GM19438 (cell line): ENCODE measurements at regions not wholly inside any gene's neighbourhood (a gene's known extent, or its start where the extent isn't known, plus 50 kb on each side); places are given as distances from the start of the nearest gene placed in this dataset.

Experiments
- ATAC-seq: cut with Tn5 transposase; IDR thresholded peaks from one replicate; pipeline ENCODE4 v1.9.1; 2021; ENCODE audit warnings: low read depth; ENCODE audit not compliant: unreplicated experiment

DNA sequence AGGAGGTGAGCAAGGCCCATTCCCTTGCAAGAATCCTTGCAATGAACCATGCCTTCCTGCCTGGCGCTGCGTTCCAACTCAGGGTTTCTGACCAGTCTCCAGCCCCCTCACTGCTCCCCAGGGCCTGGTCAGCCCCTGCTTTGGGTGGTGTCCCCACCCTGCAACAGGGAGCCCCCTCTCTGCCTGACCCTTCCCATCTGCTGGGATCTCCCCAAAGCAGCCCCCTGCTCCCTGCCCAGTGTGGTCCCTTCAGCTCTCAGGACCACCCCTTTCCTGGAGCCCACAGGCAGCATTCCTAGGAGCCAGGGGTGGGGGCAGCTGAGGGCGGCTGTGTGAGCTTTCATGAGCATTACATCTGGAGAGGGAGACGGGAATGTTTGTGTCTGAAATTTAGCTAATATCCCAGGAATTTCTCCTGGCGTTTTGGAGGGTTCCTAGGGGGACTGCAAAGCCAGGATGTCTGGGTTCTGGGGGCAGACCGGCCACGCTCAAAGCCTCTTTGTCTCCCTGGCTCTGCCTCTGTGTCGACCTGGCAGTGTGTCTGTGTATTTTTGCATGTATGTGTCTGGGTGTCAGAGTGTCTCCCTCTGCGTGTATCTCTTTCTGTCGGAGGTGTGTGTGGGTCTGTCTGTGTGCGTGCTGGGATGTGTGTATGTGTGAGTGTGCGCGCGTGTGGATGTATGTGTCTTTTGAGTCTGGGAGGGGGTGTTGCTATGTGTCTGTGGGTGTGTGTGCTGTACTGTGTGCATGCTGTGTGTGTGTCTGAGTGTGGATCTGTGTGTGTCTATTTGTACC, 300.5 kb upstream of the ZMIZ1 start:
- no peak for ATAC-seq

DNA sequence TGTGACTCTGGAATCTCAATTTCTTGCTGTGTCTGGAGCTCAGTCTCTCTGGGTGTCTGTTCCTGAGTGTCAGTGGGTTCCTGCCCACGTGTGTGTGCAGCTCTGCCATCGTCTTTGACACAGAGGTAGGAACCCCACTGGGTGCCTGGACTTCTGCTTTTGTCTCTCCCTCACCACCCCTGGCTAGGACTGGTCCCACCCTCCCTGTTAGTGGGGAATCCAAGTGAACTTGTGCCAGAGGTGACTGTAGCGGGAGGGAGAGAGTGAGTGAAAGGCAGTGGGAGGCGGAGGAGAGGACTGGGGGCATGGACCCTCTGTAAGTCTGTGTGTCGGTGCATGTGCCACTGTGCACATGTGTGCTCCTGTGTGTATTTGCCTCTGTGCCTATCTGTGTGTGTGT, 299.9 kb upstream of the ZMIZ1 start:
- ATAC-seq = no peak

DNA sequence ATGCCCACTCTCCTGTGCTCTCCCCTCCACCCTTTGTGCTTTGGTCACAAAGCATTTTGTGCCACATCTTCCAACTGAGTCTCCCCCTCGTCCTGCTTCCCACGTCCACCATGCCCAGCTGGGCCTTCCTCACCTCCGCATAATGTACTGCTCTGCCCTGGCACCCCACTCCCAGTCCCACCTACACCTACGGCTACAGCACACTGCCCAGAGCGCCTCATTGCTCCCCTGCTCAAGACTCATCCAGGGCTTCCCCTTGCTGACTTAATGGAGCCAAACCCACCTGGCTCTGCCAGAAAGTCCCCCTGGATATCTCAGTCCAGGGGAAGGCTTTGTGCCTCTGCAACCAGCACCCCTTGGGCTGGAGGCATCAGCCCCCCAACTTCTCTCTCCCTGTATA, 299.2 kb upstream of the ZMIZ1 start:
- no peak for ATAC-seq

DNA sequence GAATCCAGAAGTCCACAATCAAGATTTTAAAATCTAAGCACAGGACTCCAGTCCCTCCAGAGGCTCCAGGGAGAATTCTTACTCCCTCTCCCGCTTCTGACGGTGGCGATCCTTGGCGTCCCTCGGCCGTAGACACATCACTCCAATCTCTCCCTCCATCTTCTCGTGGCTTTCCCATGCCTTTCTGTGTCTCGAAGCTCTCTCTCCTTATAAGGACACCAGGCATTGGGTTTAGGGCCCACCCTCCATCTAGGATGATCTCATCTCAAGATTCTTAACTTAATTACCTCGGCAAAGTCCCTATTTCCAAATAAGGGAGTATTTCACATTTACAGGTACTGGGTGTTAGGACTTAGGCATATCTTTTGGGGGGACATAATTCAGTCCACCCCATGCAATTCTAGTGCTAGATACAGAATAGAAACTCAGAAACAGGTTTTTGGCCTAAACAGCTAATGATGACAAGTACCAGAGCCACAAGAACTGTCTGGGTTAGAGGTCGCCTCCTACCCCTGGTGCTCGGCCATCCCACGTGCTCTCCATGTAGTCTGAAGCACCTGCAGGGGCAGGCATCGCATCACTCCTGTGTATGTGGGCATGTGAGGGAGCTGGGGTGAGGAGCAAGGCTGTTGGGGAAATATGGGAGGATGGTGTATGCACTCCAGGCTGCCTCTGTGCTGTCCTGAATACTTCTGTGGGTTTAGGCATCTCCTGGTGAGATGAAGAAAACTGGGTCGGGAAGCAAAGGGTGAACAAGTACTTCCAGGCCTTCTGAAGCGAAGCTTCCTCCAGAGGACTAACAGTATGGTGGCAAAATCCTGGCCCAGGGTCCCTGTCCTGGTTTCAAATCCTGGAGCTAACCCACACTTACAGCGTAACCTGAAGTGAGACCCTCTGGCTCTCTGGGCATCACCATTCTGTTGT, 298.3 kb upstream of the ZMIZ1 start:
- ATAC-seq = no peak

- ATAC-seq = no peak
Measured at GRCh38 chr10:78771260-78771659, 297.5 kb upstream of the ZMIZ1 start.

DNA sequence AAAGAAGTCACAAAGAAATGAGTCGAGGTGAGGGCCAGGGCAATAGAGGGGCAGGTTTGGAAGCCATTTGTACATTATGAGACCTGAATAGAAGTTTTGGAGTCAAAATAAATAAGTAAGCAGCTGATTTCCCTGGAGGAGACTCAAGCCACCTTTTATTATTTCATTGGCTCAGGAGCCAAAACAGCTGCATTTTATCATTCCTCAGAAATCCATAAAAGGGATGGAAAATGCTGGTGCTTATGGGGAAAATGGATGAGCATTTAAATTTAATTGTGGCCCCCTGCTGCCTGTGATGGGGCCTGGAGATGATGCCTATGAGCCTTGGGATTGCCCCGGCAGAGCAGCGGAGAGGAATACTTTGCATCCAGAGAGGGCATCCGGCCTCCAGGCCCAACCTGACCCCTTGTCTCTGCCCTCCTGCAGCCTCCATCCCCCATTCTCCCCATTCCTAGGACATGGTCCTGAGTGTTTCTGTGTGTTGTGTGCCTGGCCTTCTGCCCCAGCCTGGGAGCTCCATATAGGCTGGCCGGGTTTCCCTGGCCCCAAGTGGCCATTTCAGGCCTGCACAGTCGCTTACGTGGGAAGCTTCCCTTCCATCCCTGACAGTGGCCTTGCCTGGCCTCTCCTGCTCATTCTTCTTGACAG, 296.8 kb upstream of the ZMIZ1 start:
- no peak for ATAC-seq

GRCh38 chr10:78772486-78772885, 296.3 kb upstream of the ZMIZ1 start:
- no peak for ATAC-seq

DNA sequence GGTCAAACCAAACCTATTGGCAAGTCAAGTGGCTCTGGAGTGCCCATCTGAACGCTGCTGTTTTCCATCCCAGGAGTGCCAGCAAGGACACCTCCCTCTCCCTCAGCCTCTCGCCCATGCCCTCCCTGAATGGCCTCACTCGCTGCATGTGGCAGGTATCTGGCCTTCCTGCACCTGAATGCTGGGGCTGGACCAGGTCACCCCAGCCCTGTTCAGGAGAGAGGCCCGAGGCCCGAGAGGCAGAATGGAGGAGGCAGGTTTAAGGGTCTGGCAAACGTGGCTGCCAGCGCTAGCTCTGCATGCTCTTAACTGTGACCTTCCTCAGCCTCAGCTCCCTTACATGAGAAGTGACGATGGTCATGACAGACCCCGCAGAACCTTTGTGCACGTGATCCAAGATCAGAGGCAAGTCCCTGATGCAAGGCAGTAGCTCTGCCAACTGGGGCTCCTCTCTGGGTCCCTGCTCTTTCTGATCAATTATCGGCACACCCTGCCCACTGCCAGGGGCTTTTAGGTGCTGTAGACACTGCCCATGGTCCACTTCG, 295.7 kb upstream of the ZMIZ1 start:
- no peak for ATAC-seq

DNA sequence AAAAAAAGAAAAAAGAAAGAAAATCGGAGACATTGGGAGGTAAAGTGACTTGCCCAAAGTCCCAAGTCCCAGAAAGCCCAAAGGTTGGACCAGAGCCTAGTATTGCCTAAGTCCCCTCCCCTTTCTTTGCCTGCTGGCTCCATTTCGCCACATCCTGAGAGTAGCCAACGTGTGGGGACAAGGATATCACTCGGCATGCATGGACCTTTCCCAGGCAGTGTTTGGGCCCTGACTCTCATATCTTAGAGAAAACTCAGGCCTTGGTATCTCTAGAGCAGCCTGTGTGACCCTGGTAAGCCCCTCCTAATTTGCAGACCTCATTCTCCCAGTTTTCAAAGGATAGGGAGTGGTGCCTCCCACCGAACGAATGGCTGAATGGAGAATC, 294.2 kb upstream of the ZMIZ1 start:
- ATAC-seq = no peak

- ATAC-seq = no peak
Measured at GRCh38 chr10:78774999-78775711, 293.6 kb upstream of the ZMIZ1 start.

- ATAC-seq = no peak
Measured at GRCh38 chr10:78775891-78776290, 292.9 kb upstream of the ZMIZ1 start.

DNA sequence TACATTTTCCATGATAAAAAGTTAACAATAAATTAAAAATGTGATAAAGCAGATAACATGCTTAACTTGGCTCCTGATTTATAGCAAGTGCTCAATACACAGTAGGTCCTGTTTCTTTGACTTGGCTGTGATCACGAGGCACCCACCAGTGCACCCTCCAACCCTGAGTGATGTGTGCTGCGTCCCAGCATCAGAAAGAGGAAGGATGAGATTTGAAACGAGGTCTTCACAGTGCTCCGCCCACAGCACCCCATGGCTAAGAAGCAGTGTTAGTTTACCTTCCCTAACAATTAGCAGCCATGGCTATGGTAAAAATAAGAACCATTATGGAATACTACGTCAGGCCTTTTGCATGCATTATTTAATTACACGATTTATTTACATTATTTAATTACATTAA, 292.0 kb upstream of the ZMIZ1 start:
- ATAC-seq = no peak

DNA sequence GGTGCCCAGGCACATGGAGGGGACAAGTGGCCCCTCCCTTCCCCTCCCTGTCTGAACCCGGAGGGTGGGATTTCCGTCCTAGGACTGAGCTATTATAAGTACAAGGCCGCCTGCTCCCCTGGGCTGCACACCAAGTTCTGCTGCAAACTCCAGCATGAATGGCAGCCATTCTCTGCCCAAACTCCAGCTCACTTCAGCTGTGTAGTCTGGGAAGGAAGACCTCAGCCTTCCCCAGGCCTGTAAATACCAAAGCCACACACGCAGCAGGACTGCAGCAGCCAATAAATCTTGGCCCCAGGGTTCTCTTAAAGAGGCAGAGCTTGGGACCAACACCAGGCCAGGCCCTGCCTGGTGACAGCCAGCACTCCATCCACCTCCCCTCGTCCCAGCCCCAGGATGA, 291.3 kb upstream of the ZMIZ1 start:
- ATAC-seq = no peak

DNA sequence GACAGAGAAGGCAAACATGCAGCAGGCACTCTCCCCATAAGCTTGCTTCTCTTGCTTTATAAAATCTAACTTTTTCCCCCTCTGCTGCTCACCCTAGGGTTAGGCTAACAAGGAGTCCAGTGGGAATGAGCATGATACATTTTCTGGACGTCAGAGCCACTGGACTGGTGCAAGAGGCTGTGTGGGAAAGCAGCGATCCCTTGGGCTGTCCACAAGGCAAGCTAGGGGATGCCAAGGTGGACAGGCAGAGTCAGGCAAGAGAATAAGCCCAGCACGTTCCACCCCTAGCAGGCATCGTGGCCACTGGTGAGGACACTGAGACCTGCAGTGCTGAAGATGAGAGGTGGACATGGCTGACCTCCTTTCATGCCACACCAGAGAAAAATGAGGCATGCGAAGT, 290.9 kb upstream of the ZMIZ1 start:
- no peak for ATAC-seq

DNA sequence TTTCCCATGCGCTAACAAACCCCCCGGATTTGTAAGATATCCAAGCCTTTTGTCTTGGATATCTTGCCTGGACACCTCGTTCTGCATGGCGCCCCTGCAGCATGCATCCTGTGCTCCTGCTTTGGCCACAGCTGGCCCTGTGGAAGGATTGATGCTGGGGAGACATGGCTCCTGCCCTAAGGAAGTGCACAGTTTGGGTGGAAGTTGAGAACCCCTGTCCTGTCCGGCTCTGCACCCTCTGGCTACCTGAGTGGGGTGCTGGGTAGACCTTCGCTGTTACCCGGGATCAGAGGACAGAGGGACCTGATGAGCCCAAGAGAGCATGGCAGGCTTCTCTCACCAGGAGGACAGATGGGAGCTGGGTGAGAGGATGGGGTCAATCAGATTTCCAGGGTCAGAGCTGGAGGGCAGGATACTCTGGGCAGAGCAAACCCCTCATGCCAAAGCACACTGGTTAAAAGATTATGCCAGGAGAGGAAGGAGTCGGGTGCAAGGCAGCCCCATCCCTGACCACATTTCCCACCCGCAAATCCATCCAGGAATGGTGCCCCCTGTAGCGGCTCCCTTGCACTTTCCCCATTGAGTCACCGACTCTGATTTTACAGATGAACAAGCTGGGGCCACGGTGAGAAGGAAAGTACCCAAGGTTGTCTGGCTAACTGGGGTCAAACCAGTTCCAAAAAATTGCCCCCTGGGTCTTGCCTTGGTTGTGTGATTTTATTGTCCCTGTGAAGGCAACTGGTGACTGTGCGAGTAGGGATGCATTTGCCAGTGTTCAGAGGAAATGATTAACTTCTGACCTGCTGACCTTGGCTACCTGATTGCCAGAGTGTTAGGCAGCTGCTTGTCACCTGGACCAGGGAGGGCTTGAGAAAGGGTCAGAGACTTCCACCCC, 290.1 kb upstream of the ZMIZ1 start:
- ATAC-seq = no peak

GRCh38 chr10:78779339-78779955, 289.3 kb upstream of the ZMIZ1 start:
- ATAC-seq = no peak

DNA sequence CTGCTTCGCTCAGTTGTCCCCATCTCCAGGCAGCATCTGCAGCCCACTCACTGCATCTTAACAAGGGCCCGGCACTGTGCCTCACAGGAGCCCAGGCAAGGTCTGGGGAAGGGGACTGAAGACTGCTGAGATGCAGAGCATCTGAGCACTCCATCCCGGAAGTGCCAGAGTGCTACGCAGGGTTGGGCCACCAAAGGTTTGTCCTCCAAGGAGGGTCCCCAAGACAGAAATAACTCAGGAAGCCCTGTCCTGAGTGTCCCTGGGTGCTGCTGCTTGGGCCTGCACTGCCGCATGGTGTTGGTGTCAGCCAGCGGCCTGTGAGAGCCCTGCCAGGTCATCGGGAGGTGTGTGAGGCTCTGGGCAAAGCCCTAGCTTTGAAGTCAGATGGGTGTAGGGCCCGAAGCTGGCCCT, 288.2 kb upstream of the ZMIZ1 start:
- no peak for ATAC-seq

DNA sequence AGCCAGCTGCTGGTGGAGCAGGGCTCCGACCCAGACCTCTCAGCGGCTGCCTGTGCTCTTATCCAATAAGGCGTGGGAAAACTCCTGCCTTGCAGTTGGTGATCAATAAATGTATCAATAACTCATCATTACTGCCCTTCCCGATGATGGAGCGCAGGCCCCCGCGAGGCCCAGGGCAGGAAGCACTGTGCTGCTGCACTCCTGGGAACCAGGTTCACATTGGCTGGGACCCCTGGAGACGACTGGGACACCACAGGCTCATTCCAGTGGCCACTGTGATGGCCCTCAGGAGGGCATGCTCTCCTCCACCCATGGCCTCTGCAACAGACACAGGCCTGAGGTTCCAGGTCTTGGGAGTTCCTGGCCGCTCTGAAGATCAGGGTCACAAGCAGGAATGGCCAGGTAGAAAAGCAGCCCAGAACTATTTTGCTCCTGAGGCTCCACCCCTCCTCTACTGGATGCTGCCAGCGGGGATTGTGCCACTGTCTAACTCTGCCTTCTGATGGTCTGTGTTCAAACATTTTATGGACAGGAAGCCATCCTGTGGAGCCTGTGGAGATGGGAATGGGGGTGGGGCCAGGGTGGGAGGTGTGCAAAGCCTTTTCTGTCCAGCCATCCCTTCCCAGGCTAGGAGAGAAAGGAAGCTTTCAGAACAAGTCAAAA, 287.4 kb upstream of the ZMIZ1 start:
- ATAC-seq = no peak
